ENCODE measurements at regions not wholly inside any gene's neighbourhood (a gene's known extent, or its start where the extent isn't known, plus 50 kb on each side); places are given as distances from the start of the nearest gene placed in this dataset.

DNA sequence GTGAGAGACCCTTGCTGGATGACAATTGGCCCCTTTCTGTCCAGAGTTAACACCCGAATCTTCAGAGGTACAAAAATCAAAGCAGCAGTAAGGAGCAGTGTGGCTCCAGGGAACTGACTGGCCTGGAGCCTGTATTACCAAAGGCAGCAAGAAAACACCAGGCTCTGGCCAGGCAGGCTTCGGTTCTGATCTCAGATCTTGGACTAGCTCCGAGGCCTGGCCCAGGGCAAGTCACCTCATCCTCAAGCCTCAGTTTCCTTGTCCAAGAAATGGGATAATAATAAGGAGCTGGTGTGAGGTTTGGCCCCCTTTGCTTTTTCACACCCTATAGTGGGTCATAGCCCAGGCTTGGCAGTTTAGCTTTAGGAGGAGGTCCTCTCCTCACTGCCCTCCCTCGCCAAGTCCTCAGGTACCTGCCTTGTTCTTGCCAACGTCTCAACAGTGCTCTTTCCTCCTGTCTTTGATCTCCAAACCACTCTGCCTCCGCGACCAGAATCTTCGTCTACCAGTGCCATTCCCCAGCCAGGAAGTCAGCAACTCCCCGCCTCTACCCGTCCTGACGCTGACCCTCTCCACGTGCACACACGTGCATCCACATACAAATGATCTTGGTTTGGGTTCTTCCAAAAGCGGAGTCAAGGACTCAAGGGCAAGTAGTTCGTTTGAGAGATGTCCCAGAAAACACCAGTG, 82.6 kb upstream of the TLE3 start:
- no peak for TF ChIP-seq POLR2A (IDR thresholded peaks at IDR 0.05)
- TF ChIP-seq, protein P1, sequence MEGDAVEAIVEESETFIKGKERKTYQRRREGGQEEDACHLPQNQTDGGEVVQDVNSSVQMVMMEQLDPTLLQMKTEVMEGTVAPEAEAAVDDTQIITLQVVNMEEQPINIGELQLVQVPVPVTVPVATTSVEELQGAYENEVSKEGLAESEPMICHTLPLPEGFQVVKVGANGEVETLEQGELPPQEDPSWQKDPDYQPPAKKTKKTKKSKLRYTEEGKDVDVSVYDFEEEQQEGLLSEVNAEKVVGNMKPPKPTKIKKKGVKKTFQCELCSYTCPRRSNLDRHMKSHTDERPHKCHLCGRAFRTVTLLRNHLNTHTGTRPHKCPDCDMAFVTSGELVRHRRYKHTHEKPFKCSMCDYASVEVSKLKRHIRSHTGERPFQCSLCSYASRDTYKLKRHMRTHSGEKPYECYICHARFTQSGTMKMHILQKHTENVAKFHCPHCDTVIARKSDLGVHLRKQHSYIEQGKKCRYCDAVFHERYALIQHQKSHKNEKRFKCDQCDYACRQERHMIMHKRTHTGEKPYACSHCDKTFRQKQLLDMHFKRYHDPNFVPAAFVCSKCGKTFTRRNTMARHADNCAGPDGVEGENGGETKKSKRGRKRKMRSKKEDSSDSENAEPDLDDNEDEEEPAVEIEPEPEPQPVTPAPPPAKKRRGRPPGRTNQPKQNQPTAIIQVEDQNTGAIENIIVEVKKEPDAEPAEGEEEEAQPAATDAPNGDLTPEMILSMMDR (IDR thresholded peaks at IDR 0.05) = no peak

All from heart left ventricle (tissue), 13 donors.